ENCODE measurements at regions not wholly inside any gene's neighbourhood (a gene's known extent, or its start where the extent isn't known, plus 50 kb on each side); places are given as distances from the start of the nearest gene placed in this dataset.
"Not testable (repeated sequence)": the region's sequence is repeated elsewhere in the genome, so short reads cannot be mapped to it uniquely, and the experiment has no call there.

- DNase-seq (ENCODE audit: low read depth in 2 of 2, low spot score in 1 of 2): no peak
These were observed 95.7 kb upstream of the TSHZ3 start for GRCh38 chr19:31444931-31445330.

- DNase-seq (ENCODE audit: low read depth in 2 of 2, low spot score in 1 of 2): no peak
These were observed 96.2 kb upstream of the TSHZ3 start for GRCh38 chr19:31445406-31445805.

GRCh38 chr19:31448221-31448657 is 99.0 kb upstream of the TSHZ3 start:
- no peak for DNase-seq (ENCODE audit: low read depth in 2 of 2, low spot score in 1 of 2)

- no peak for DNase-seq (ENCODE audit: low read depth in 2 of 2, low spot score in 1 of 2)
These were observed 100.1 kb upstream of the TSHZ3 start for GRCh38 chr19:31449379-31449778.

- no peak for DNase-seq (ENCODE audit: low read depth in 2 of 2, low spot score in 1 of 2)
These were observed 101.5 kb upstream of the TSHZ3 start for GRCh38 chr19:31450696-31451095.

GRCh38 chr19:31451686-31452330 is 102.6 kb upstream of the TSHZ3 start:
- DNase-seq (ENCODE audit: low read depth in 2 of 2, low spot score in 1 of 2): no peak

GRCh38 chr19:31459430-31459829 is 110.2 kb upstream of the TSHZ3 start:
- DNase-seq (ENCODE audit: low read depth in 2 of 2, low spot score in 1 of 2): no peak

- no peak for DNase-seq (ENCODE audit: low read depth in 2 of 2, low spot score in 1 of 2)
These were observed 112.7 kb upstream of the TSHZ3 start for GRCh38 chr19:31461814-31462539.

- DNase-seq (ENCODE audit: low read depth in 2 of 2, low spot score in 1 of 2): no peak
These were observed 121.1 kb upstream of the TSHZ3 start for GRCh38 chr19:31470229-31470939.

- DNase-seq (ENCODE audit: low read depth in 2 of 2, low spot score in 1 of 2): no peak
These were observed 121.7 kb upstream of the TSHZ3 start for GRCh38 chr19:31470952-31471351.

GRCh38 chr19:31478241-31478640 is 129.0 kb upstream of the TSHZ3 start:
- no peak for DNase-seq (ENCODE audit: low read depth in 2 of 2, low spot score in 1 of 2)

GRCh38 chr19:31483226-31483857 is 134.1 kb upstream of the TSHZ3 start:
- no peak for DNase-seq (ENCODE audit: low read depth in 2 of 2, low spot score in 1 of 2)

- not testable (repeated sequence) for DNase-seq (ENCODE audit: low read depth in 2 of 2, low spot score in 1 of 2)
These were observed 135.7 kb upstream of the TSHZ3 start for GRCh38 chr19:31484858-31485410.

GRCh38 chr19:31485472-31485871 is 136.2 kb upstream of the TSHZ3 start:
- DNase-seq (ENCODE audit: low read depth in 2 of 2, low spot score in 1 of 2): no peak

GRCh38 chr19:31491242-31491641 is 142.0 kb upstream of the TSHZ3 start:
- DNase-seq (ENCODE audit: low read depth in 2 of 2, low spot score in 1 of 2): no peak

GRCh38 chr19:31492050-31492449 is 142.8 kb upstream of the TSHZ3 start:
- no peak for DNase-seq (ENCODE audit: low read depth in 2 of 2, low spot score in 1 of 2)

- no peak for DNase-seq (ENCODE audit: low read depth in 2 of 2, low spot score in 1 of 2)
These were observed 146.8 kb upstream of the TSHZ3 start for GRCh38 chr19:31496076-31496475.

GRCh38 chr19:31497709-31498108 is 148.5 kb upstream of the TSHZ3 start:
- no peak for DNase-seq (ENCODE audit: low read depth in 2 of 2, low spot score in 1 of 2)

- no peak for DNase-seq (ENCODE audit: low read depth in 2 of 2, low spot score in 1 of 2)
These were observed 149.5 kb upstream of the TSHZ3 start for GRCh38 chr19:31498781-31499180.

GRCh38 chr19:31499281-31500196 is 150.3 kb upstream of the TSHZ3 start:
- no peak for DNase-seq (ENCODE audit: low read depth in 2 of 2, low spot score in 1 of 2)

Data from stimulated activated CD8-positive, alpha-beta memory T cell treated with anti-CD3 and anti-CD28 coated beads, Interleukin-4, amount 100 ng/mL, for 1 hour (primary cell).